ENCODE measurements at regions not wholly inside any gene's neighbourhood (a gene's known extent, or its start where the extent isn't known, plus 50 kb on each side); places are given as distances from the start of the nearest gene placed in this dataset.

DNA sequence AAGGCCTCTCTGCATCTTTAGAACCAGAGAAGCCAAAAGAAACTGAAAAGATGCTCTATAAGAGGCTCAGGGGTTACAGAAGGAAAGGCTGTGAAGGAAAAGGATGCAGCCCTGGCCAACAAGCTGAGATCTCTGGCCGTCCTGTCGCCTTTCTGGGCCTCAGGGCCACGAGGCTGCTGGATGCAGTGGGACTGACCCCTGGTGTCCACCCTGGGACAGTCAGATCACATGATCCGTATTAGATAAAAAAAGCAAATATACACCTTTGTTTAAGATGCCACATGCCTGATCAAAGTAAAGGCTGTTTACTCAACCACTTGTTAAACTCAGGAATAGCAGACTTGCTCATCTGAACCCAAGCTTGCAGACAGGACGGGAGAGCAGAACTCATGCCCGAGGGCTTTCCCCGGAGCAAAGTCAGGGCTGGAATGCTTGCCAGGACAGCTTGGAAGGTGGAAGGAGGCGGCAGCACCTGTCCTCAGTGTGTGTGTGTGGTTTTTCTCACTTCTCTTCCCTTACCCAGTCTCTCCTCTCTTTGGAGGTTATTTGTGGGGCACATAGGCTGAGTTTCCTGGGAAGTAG is 206.5 kb upstream of the TSHZ3 start:
- no peak for FAIRE-seq
- no peak for DNase-seq (ENCODE audit: insufficient read length, low spot score)
- TF ChIP-seq POLR2AphosphoS5 (IDR thresholded peaks at IDR 0.05; ENCODE audit: low read depth, low read length) (no peak), POLR2A (IDR thresholded peaks at IDR 0.05; ENCODE audit: low read depth, low read length) (no peak), SPI1 (IDR thresholded peaks at IDR 0.05; ENCODE audit: low read depth, low read length) (no peak), PAX5 (IDR thresholded peaks at IDR 0.05; ENCODE audit: insufficient read depth, low read length, severe bottlenecking) (no peak), TAF1 (IDR thresholded peaks at IDR 0.05; ENCODE audit: low read depth, low read length) (no peak), POU2F2 (IDR thresholded peaks at IDR 0.05; ENCODE audit: low read depth, low read length) (no peak)

DNA sequence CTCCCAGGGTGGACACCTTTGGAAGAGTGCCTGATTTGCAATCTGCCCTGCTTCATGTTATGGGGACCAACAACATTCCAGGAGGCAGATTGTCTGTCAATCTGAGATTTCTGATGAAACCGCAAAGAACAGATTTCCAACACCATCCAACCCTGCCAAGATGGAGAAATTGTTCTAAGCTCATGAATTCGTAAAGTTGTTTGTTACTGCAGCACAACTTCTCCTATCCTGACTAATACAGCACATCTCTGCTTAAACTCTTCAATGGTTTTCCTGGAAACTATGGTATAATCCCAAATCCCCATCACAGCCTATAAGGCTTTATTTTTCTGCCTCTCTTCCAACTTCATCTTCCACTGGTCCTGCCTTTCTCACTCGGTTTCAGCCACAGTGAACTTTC is 210.3 kb upstream of the TSHZ3 start:
- DNase-seq (ENCODE audit: insufficient read length, low spot score) (no peak), FAIRE-seq (no peak)
- no peak for TF ChIP-seq PAX5 (IDR thresholded peaks at IDR 0.05; ENCODE audit: insufficient read depth, low read length, severe bottlenecking)
- no peak for TF ChIP-seq TAF1 (IDR thresholded peaks at IDR 0.05; ENCODE audit: low read depth, low read length)
- no peak for TF ChIP-seq SPI1 (IDR thresholded peaks at IDR 0.05; ENCODE audit: low read depth, low read length)
- TF ChIP-seq POLR2AphosphoS5 (IDR thresholded peaks at IDR 0.05; ENCODE audit: low read depth, low read length), result no peak
- TF ChIP-seq POU2F2 (IDR thresholded peaks at IDR 0.05; ENCODE audit: low read depth, low read length), result no peak
- TF ChIP-seq POLR2A (IDR thresholded peaks at IDR 0.05; ENCODE audit: low read depth, low read length), result no peak

GRCh38 chr19:31560086-31561060 is 211.1 kb upstream of the TSHZ3 start:
- TF ChIP-seq POLR2A (IDR thresholded peaks at IDR 0.05; ENCODE audit: low read depth, low read length) (no peak), TAF1 (IDR thresholded peaks at IDR 0.05; ENCODE audit: low read depth, low read length) (no peak), POU2F2 (IDR thresholded peaks at IDR 0.05; ENCODE audit: low read depth, low read length) (no peak)
- DNase-seq (ENCODE audit: insufficient read length, low spot score), result no peak
- FAIRE-seq, result no peak

- FAIRE-seq (no peak), DNase-seq (ENCODE audit: insufficient read length, low spot score) (no peak)
- TF ChIP-seq POLR2A (IDR thresholded peaks at IDR 0.05; ENCODE audit: low read depth, low read length) (no peak), POLR2AphosphoS5 (IDR thresholded peaks at IDR 0.05; ENCODE audit: low read depth, low read length) (no peak), PAX5 (IDR thresholded peaks at IDR 0.05; ENCODE audit: insufficient read depth, low read length, severe bottlenecking) (no peak), POU2F2 (IDR thresholded peaks at IDR 0.05; ENCODE audit: low read depth, low read length) (no peak)
These were observed 213.9 kb upstream of the TSHZ3 start for GRCh38 chr19:31562966-31563612.

GRCh38 chr19:31567776-31568175 is 218.5 kb upstream of the TSHZ3 start:
- TF ChIP-seq PAX5 (IDR thresholded peaks at IDR 0.05; ENCODE audit: insufficient read depth, low read length, severe bottlenecking) (no peak), SPI1 (IDR thresholded peaks at IDR 0.05; ENCODE audit: low read depth, low read length) (no peak), POU2F2 (IDR thresholded peaks at IDR 0.05; ENCODE audit: low read depth, low read length) (no peak), POLR2AphosphoS5 (IDR thresholded peaks at IDR 0.05; ENCODE audit: low read depth, low read length) (no peak)
- no peak for FAIRE-seq
- DNase-seq (ENCODE audit: insufficient read length, low spot score), result no peak

DNA sequence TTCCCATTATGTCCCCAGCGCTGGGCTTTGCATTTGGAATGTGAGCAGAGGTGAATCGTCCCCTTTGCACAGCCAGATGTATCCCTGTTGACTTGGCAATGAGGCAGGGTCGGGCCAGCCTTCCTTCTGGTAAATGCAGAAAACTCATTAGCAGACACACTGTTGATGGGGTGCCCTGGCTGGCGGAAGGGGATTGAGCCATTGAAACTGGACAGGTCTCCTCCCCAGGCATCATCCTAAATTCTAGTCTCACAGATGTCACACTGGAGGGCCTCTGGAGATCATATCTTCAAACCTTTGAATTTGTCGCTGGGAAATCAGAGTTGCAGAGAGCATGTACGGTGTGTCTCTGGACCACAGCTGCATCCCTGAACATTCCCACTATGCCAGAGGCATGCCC is 219.5 kb upstream of the TSHZ3 start:
- no peak for FAIRE-seq
- no peak for TF ChIP-seq PAX5 (IDR thresholded peaks at IDR 0.05; ENCODE audit: insufficient read depth, low read length, severe bottlenecking)
- no peak for TF ChIP-seq POU2F2 (IDR thresholded peaks at IDR 0.05; ENCODE audit: low read depth, low read length)
- TF ChIP-seq TAF1 (IDR thresholded peaks at IDR 0.05; ENCODE audit: low read depth, low read length), result no peak
- TF ChIP-seq POLR2AphosphoS5 (IDR thresholded peaks at IDR 0.05; ENCODE audit: low read depth, low read length), result no peak
- TF ChIP-seq SPI1 (IDR thresholded peaks at IDR 0.05; ENCODE audit: low read depth, low read length), result no peak
- TF ChIP-seq POLR2A (IDR thresholded peaks at IDR 0.05; ENCODE audit: low read depth, low read length), result no peak

DNA sequence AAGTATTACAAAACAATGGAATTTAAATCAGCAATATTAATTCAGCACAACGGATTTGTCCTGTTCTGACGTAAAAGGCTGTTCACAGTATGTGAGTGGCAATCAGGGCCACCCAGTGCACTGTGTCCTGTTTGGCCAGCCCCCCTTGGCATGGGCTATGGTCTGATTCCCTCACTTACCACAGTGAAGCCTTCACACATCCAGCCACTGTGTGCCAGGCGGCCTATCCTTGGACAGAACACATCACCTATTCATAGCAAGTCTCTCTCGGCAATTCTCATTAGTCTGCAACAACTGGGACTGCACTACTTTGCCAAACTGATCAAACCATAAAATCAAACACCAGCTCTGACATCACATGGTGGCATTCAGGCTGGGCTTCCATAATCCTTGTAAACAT is 221.5 kb upstream of the TSHZ3 start:
- TF ChIP-seq POLR2AphosphoS5 (IDR thresholded peaks at IDR 0.05; ENCODE audit: low read depth, low read length), result no peak
- no peak for TF ChIP-seq SPI1 (IDR thresholded peaks at IDR 0.05; ENCODE audit: low read depth, low read length)
- TF ChIP-seq POU2F2 (IDR thresholded peaks at IDR 0.05; ENCODE audit: low read depth, low read length), result no peak
- no peak for TF ChIP-seq TAF1 (IDR thresholded peaks at IDR 0.05; ENCODE audit: low read depth, low read length)
- TF ChIP-seq PAX5 (IDR thresholded peaks at IDR 0.05; ENCODE audit: insufficient read depth, low read length, severe bottlenecking), result no peak
- TF ChIP-seq POLR2A (IDR thresholded peaks at IDR 0.05; ENCODE audit: low read depth, low read length), result no peak
- no peak for FAIRE-seq

More for the DNA sequence above, 219.5 kb upstream of the TSHZ3 start:
- no peak for DNase-seq (ENCODE audit: insufficient read length, low spot score)

DNA sequence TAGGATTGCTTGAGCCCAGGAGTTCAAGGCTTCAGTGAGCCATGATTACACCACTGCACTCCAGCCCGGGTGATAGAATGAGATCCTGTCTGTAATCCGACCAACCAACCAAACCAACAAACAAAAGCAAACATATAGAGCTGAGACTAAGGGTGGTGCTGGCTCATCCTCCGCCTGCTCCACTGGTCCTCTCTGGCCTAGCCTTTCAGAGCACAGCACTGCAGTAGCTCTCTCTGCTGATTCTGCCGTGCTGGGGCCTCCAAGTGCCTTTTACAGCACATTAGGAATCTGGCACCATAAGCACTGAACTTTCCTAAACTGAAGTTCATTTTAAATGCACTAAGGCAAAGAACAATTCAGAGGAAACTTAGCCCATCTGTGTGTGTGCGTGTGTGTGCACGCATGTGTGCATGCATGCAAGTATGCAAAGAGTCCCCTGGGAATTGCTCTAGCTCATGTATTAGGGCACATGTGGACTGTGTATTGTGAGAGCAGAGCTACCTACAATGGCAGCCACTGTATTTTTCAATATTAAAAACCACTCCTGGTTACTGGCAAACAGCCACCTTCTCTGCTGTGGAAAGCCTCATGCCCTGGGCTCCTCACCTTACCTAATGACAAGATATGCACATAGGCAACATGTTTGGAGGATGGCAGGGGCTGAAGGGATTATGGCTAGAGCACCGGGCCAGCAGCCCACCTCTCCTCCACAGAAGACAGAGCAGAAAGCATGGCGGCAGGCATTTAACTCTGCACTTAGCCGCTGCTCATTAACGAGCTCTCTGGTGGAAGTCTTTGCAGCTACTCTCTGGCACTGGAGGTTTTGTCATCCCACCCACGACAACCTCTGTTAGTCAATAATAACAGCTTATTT is 223.1 kb upstream of the TSHZ3 start:
- no peak for FAIRE-seq
- no peak for DNase-seq (ENCODE audit: insufficient read length, low spot score)
- TF ChIP-seq POU2F2 (IDR thresholded peaks at IDR 0.05; ENCODE audit: low read depth, low read length), result no peak
- no peak for TF ChIP-seq TAF1 (IDR thresholded peaks at IDR 0.05; ENCODE audit: low read depth, low read length)
- no peak for TF ChIP-seq POLR2A (IDR thresholded peaks at IDR 0.05; ENCODE audit: low read depth, low read length)
- TF ChIP-seq SPI1 (IDR thresholded peaks at IDR 0.05; ENCODE audit: low read depth, low read length), result no peak
- no peak for TF ChIP-seq POLR2AphosphoS5 (IDR thresholded peaks at IDR 0.05; ENCODE audit: low read depth, low read length)
- no peak for TF ChIP-seq PAX5 (IDR thresholded peaks at IDR 0.05; ENCODE audit: insufficient read depth, low read length, severe bottlenecking)

More for the DNA sequence above, 221.5 kb upstream of the TSHZ3 start:
- DNase-seq (ENCODE audit: insufficient read length, low spot score), result no peak

GRCh38 chr19:31572976-31573298 is 223.7 kb upstream of the TSHZ3 start:
- TF ChIP-seq TAF1 (IDR thresholded peaks at IDR 0.05; ENCODE audit: low read depth, low read length), result no peak
- no peak for TF ChIP-seq PAX5 (IDR thresholded peaks at IDR 0.05; ENCODE audit: insufficient read depth, low read length, severe bottlenecking)
- TF ChIP-seq POU2F2 (IDR thresholded peaks at IDR 0.05; ENCODE audit: low read depth, low read length), result no peak
- DNase-seq (ENCODE audit: insufficient read length, low spot score) (no peak), FAIRE-seq (no peak)
